ENCODE measurements at regions not wholly inside any gene's neighbourhood (a gene's known extent, or its start where the extent isn't known, plus 50 kb on each side); places are given as distances from the start of the nearest gene placed in this dataset.

DNA sequence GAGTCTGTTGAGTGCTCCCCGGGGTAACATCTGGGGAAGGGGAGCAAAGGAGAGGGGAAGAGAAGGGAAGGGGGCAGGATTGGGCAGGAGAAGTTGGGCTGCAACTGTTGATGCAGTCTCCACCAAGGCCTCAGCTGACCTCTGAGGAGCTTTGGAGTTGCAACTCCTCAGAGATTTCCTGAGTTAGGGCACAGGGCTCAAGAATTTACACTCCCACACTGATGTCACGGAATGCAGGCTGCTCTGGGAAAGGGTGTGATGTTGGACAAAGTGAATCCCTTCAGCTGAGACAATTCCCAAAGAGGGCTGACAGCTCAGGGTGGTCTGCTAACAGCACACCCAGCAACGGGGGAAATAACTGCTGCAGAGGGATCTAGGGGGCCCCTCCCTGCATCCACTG lies 295.6 kb downstream of the PCNX1 start:
- DNase-seq (ENCODE audit: low read depth in 2 of 2): no peak

DNA sequence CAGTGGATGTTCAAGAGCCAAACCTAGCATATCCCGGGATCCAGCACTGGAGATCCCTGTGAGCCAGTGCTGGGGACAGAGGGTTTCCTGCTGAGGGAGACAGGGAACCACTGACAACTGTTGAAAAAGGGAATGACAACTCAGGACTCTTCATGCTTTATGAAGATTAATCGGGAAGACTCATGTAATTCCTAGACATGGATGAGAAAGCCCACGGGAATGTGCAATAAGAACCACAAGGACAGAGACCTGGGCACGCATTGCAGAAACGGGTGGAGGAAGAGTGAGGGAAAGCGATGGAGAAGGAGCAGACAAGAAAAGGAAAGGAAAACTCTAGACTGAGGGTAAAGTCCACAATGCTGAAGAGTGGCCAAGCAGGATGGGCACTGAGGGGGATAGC lies 296.0 kb downstream of the PCNX1 start:
- no peak for DNase-seq (ENCODE audit: low read depth in 2 of 2)

DNA sequence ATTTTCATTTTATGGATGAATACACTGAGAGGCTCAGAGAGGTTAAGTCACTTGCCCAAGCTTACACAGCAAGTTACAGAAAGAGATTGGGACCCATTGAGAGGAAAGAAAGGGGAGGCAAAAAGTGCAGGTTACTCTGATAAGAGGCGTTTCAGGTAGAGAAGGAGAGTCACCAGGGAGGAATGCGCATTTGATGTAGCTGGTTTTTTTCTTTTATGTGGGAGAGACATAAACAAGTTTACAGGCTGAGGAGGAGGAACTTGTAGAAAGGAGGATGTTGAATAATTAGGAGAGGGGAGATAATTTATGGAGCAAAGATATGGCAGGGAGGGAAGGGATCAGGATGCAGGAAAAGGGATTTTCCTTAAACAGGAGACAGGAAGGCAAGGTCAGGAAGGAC lies 297.0 kb downstream of the PCNX1 start:
- DNase-seq (ENCODE audit: low read depth in 2 of 2): no peak

DNA sequence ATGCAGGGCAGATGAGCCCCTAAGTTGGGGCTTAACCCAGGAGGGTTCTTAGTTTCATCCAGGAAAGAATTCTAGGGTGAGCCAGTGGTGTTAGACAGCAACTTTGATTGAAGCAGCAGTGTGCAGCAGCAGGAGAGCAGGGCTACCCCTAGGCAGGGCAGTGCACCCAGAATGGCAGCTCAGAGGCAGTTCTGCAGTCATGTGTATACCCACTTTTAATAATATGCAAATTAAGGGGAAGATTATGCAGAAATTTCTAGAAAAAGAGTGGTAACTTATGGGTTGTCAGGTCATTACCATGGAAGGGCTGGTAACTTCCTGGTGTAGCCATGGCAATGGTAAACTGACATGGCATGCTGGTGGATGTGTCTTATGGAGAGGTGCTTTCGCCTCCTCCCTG lies 297.5 kb downstream of the PCNX1 start:
- no peak for DNase-seq (ENCODE audit: low read depth in 2 of 2)

DNA sequence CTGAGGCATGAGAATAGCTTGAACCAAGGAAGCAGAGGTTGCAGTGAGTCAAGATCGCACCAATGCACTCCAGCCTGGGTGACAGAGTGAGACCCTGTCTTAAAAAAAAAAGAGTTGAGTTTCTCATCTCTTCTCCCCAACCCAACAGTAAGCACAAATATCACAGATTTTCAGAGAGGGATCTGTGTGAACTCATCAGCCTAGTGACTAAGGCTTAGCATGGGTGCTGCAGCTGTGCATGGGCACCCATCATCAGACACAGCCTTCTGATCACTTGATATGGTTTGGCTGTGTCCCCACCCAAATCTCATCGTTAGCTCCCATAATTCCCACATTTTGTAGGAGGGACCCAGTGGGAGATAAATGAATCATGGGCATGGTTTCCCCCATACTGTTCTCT lies 298.9 kb downstream of the PCNX1 start:
- no peak for DNase-seq (ENCODE audit: low read depth in 2 of 2)

DNA sequence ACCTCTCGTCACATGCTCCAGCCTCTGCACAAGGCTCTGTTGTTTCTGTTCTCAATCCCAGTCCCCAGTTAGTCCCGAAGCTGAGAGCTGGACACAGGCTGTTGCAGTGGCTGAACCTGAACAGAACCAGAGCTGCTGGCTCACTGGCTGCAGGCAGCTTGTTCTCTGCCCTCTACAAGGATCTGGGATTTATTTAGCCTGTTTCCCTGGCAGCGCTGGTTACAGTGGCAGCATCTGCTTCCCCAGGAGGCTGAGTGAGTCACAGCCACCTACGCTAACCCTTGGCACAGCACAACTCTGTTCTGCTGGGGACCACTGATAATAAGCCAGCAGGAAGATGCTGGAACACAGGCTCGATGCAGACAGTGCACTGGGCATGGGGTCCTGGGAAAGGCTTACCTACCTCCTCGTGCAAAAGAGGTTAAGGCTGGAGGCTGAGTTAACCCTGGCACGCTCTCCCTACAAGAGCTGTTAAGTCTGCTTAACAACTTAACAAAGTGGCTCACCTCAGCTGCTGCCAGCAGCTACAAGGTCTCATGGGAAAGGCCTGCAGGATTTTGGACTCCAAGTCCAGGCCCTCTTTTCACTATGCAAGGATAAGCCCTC lies 299.6 kb downstream of the PCNX1 start:
- no peak for DNase-seq (ENCODE audit: low read depth in 2 of 2)

DNA sequence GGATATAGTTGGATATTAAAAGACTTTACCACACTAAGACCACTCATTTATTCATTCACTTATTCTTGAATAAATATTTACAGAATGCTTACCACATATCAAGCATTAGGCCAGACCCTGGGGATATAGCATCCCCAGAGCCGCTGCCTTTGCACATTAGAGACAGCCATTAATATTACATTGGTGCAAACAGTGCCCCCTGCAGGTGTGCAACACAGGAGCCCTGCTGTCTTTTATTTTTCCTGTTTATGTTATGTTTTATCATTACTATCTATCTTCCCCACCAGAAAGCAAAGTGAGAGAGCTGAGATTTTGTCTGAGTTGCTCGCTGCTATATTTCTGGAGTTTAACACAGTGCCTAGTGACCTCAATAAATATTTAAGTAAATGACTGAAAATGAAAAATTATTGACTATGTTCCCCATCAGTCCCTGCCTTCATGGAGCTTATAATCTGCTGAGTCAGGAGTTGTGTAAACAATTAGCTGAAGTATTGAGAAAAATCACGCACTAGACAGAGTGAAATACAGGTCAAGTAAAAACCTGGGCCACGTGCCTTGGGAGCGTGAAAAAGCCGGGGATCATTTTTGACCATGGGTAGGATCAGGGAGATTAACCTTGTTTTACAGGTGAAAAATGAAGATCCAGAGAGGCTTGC lies 301.6 kb downstream of the PCNX1 start:
- no peak for DNase-seq (ENCODE audit: low read depth in 2 of 2)

DNA sequence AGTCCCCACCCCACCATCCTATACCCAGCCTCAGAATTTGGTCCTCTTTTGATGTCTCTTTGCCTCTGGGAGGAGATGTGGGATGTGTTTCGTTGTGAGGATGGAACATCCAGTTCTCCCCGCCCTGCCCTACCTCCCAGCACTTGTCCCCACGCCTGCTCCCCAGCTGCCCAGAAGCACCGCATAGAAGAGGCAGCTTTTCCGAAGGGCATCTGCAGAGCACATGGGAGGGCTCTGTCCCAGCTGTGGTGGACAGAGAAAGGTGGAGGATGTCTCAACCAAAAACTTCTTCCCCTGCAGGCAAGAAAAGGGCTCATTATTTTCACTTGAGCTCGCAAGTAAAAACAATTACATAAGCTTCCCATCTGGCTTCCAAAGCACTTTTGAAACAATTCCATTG lies 302.6 kb downstream of the PCNX1 start:
- no peak for DNase-seq (ENCODE audit: low read depth in 2 of 2)

DNA sequence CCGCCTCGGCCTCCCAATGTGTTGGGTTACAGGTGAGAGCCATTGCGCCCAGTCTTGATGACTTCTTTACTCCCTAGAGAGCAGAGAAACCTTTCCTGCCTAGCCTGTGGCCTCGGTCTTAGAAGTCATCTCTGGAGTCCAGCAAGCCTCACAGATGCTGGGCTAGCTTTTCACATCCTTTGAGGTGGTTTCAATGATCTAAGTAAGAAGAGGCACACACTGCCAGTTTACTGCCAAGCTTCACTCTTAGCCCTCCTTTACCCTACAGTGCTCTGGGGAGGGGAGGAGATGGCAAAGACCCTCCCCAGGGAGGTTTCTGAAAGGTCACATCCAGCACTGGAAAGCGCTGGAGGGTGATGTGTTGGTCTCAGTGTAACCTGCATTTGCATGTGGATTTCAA lies 304.8 kb downstream of the PCNX1 start:
- DNase-seq (ENCODE audit: low read depth in 2 of 2): no peak

DNA sequence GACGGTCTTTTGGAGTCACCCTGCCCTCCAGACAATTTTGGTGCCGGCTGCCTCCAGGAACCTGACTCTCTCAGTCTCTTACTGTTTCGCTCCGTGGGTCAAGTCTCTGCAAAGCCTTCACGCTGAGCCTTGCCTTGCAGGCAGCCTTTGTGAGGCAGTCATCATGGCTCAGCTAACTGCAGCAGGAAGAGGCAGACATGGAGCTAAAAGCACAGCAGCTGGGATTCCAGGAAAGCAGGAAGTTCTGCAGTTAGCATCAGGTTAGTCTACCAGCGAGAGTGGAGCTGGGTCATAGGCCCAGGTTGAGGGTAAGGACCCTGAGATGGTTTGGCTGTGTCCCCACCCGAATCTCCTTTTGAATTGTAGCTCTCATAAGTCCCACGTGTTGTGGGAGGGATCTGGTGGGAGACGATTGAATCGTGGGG lies 305.4 kb downstream of the PCNX1 start:
- DNase-seq (ENCODE audit: low read depth in 2 of 2): no peak

DNA sequence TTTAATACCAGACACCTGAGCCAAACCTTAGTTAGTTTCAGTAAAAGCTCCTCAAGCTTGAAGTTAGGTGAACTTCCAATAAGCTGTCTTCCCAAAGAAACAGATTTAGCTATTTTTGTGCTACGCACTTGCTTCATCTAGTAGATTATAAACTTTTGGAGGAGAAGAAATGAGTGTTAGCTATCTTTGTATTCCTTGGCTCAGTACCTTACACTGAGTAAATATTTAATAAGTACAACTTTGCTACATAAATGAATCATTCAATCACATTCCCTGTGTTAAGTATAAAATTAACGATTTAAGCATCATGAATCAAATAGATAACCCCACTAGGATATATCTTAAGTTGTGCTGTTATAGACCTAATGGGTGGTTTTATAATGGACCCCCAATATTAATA lies 307.0 kb downstream of the PCNX1 start:
- no peak for DNase-seq (ENCODE audit: low read depth in 2 of 2)

DNA sequence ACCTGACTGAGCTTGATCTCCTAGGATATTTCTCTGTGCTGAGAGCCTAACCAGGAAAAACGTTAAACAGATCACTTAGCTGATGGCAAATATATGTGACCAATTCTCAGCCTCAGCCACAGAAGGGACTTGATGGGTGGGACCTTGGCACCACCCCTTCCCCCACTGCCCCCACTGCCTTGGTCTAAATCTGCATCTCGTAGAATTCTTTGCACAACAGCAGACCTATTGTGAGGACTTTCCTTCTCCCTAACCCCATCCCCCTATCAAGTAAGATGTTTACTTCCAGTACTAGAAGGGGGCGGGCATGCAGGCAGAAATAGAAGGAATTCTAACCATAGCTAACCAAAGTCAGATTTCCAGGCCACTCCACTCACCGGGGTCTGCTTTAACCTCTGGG lies 313.2 kb downstream of the PCNX1 start:
- DNase-seq (ENCODE audit: low read depth in 2 of 2): no peak

DNA sequence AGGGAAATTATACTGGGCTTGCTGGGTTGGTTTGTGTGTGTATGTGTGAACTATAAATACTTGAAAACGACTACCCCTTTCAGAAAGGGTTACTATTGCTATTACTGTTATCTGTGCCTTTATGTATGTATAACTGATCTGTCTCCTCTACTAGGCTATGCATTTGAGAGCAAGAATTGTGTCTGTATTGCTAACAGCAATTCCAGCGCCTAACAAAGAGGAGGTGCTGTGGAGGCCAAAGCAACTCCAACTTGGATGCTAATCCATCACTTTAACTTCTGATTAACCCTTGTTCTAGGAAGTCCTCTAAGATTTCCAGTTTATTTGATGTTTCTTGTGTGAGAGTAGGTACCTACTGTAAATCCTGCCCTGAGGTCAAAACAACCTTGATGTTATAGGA lies 313.9 kb downstream of the PCNX1 start:
- DNase-seq (ENCODE audit: low read depth in 2 of 2): no peak

DNA sequence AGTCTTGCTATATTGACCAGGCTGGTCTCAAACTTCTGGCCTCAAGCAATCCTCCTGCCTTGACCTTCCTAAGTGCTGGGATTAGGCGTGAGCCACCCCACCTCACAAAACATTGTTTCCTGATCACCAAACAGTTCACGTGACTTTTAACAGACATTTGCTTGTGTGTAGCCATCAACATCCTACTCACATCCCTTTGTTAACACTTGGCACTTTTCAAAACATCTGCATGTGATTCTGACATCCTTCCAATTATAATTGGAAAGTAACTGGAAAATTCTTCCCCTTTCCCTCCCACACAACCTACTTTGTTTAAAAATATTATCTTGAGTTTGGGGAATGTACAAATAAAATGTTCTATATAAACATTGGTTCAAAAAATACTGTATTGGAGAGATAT lies 317.9 kb downstream of the PCNX1 start:
- DNase-seq (ENCODE audit: low read depth in 2 of 2): no peak

DNA sequence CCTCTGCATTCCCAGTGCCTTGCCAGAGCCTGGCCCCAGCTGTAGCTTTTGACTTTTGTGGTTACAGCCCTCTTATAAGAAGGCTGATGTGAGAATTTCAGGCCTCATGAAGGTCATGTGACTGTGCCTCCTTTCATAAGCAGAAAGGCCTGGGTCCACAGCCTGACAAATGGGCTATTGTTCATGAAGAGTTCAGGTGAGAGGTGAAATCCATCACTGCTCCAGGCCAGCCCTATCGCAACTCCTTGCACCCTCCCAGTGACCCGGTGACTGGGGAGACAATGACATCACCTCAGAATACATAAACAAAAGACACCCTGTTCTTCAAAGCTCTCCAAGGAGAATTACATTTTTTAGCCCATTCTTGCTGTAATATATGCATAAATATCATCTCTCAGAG lies 321.5 kb downstream of the PCNX1 start:
- DNase-seq (ENCODE audit: low read depth in 2 of 2): no peak

DNA sequence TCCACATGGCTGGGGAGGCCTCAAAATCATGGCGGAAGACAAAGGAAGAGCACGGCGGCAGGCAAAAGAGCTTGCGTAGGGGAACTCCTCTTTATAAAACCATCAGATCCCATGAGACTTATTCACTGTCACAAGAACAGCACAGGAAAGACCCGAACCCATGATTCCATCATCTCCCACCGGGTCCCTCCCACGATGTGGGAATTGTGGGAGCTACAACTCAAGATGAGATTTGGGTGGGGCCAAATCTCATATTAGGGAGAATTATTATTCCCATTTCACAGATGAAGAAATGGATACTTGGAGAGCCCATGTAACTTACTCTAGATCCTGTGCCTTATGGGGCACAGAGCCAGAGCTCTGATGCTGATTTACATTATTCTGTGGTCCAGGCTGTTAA lies 322.6 kb downstream of the PCNX1 start:
- no peak for DNase-seq (ENCODE audit: low read depth in 2 of 2)

DNA sequence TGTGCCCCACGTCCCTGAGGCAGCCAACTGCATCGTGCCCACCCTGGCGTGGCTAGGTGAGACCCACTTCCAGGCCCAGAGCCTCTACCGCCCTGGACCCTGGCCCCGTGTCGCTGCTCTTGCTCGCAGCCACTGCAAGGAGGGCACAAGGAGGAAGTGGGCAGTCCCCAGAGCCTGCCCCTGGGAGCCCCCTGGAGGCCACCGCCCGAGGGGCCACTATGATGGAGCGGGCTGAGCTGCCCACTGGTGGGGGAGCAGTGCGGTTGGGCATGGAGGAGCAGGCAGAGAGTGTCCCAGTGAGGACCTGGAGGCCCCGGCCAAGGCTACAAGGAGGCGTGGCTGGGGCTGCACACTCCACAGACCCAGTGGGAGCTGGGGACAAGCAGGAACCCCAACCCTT lies 323.6 kb downstream of the PCNX1 start:
- DNase-seq (ENCODE audit: low read depth in 2 of 2): no peak

DNA sequence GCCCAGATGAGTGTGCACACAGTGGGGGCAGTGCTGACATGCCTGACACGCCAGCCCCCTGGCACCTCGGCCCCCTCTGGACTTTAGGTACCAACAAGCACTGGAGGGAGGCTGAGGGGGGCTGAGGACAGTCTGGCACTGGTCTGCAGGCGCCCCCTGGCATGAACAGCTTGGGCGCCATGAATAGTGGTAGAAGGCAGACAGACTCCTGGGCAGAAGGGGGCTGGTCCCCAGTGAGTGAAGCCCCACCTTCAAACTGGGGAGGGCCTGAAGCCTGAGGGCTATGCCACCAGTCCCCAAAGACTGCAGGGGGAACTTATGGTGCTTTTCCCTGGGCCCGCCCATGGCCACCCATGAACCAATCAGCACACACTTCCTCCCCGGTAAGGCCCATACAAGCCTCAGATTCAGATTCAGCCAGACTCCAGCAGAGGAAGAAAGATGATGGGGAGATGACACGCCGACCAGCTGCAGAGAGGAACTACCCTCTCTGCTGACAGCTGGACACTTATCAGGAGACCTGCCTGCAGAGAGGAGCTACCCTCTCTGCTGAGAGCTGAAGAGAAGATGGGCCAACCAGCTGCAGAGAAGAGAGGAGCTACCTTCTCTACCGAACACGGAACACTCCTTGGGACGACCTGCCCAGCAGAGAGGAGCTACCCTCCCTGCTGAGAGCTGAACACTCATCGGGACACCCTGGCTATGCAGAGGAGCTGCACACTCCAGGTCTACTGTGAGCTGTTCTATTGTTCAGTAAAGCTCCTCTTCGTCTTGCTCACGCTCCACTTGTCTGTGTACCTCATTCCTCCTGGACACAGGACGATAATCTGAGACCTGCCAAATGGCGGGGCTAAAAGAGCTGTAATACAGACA lies 324.5 kb downstream of the PCNX1 start:
- no peak for DNase-seq (ENCODE audit: low read depth in 2 of 2)

DNA sequence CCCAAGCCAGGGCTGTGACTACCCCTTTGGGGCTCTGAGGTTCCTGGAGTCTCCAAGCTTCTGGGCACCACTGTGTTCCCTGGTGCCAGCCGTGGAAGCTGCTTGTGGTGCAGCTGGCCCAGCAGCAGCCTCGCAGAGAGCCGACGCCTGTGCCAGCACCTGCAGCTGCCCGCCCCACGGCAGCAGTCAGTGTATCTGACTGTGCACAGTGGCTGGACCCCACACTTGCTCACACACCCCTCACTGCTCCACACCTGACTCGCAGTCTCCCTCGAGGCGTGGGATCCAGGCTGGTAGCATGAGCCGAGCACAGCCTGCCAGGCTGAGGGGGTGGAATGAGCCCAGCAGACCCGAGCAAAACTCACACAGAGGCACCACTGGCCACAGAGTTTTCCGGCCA lies 325.2 kb downstream of the PCNX1 start:
- no peak for DNase-seq (ENCODE audit: low read depth in 2 of 2)

DNA sequence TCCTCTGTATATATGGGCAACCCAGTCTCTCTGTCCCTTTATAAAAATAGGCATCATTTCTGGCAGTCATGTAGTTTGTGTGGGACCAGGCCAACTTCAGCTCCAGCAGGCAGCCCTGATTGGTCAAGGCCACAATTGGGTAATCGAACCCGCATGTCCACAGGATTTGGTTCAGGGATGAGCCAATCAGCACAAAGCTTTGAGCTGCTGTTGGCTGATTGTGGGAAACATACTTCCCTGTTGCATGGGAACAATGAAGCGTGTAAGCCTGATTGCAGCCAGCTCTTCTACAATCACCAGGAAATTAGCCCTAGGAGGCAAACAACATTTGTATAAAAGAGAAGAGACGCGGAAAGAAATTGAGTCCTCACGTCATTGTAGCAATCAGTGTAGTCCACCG lies 328.6 kb downstream of the PCNX1 start:
- no peak for DNase-seq (ENCODE audit: low read depth in 2 of 2)

DNA sequence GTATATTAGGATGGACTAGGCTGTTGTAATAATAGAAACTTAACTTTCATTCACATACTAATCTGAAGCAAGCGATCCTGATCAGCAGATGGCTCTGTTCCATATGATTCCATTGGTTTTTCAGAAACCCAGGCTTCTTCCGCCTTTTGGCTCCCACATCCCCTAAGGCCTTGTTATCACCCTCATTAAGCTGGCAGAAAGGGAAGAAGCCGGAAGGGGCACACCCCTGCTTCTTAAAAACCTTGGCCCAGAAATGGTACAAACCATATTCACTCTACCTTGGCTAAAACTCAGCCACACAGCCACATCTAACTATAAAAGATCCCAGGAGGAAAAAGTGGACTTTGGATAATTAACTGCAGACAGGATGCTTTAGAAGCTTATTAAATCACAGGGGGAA lies 329.2 kb downstream of the PCNX1 start:
- no peak for DNase-seq (ENCODE audit: low read depth in 2 of 2)

DNA sequence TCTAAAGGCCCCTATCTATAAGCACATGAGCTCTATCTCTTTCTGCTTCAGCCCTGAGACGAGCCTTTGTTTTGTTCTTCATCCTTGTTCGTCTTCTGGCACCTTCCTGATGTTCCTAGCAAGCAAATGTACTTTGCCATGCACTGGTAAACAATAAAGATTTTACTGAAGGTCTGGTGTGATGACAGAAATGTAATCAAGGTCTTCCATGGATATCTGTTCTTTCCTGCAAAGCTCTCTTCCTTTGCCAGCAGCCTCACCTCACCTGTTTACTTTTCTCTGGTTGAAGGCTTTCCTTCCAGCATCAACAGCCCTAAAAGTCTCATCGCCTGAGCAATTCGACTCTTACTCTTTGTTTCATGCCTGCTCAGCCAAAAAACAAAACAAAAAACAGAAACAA lies 330.3 kb downstream of the PCNX1 start:
- no peak for DNase-seq (ENCODE audit: low read depth in 2 of 2)

DNA sequence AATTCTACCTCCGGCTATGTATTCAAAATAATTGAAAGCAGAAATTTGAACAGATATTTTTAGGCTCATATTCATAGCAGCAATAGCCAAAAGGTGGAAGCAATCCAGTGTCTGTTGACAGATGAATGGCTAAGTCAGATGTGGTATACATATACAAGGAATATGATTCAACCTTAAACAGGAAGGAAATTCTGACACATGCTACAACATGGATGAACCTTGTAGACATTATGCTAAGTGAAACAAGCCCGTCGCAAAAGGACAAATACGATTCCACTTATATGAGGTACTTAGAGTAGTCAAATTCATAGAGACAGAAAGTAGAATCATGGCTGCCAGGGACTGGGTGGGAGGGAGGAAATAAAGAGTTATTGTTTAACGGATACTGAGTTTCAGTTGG lies 331.6 kb downstream of the PCNX1 start:
- no peak for DNase-seq (ENCODE audit: low read depth in 2 of 2)
